ENCODE measurements at regions not wholly inside any gene's neighbourhood (a gene's known extent, or its start where the extent isn't known, plus 50 kb on each side); places are given as distances from the start of the nearest gene placed in this dataset.

DNA sequence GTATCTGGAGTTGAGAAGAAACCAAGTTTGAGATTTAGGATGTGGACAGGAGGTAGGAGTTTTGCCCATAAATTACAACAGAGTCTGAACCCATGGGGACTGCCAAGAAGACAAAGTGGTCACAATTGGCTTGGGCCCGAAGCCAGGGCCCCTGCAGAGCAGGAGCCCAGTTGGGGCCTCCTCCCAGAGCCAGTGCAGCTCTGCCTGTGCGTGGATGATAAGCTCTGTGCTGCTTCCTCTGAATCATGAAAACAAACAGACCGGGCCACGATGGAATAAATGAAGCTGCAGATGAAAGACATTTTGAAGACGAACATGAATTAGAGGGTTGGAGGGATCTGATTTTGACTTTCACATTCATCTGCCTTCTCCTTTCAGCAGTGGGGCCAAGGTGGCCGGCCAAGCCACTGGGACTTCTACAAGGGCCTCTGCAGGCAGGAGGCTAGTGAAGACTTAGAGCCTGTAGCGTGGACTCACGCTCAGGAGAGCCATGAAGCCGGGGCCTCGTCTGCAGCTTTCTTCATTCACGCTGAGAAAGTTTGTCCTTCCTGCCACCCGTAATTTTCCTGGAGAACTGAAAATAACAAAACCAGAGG, 156.8 kb upstream of the LYZL1 start:
- DNase-seq = no peak

GRCh38 chr10:29132551-29133111, 156.2 kb upstream of the LYZL1 start:
- no peak for DNase-seq

DNA sequence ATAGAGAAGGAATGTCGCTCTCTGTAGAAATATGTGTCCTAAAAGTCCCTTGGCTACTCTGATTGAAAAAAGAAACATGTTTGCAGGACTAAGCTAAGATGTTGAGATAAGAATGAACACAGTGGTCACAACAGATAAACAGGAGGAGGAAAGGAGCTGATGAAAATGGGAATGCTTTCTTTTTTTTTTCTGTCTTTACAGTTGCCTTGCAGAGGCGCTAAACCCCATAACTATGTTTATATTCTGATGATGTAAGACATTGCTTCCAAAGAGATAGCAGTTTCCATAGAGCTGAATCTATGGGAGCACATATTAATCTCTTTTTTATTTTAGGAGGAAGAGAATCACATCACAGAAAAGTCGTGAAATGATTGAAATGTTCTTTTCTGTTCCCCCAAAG, 153.5 kb upstream of the LYZL1 start:
- no peak for DNase-seq

DNA sequence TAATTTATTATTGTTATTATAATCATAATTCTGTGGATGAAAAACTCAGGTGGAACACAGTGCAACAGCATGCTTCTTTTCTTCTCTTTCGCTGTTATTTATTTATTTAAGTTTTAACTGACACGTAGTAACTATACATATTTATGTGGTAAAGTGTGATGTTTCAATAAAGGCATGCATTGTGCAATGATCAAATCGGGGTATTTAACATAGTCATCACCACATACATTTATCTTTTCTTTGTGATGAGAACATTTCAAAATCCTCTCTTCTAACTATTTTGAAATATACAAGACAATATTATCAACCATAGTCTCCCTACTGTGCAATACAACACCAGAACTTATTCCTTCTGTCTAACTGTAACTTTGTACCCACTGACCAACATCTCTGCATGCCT, 152.5 kb upstream of the LYZL1 start:
- DNase-seq = no peak

- DNase-seq = no peak
Observed at GRCh38 chr10:29140151-29140550, 148.7 kb upstream of the LYZL1 start.

DNA sequence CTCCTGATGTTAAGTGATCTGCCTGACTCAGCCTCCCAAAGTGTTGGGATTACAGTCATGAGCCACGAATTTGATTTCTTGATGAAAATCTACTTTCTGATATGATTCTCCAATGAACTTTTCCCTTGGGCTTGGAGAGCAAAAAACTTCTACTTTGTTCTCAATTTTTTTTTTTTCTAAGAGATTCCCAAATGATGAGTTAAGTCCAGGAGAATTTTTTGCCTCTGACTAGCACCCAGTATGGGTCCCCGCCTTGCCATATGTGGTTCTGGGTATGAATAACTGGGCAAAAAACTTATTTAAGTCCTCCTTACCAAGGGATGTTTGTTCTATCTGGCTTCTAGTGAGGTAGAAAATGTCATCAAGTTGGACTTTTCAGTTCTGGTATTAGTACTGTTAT, 147.9 kb upstream of the LYZL1 start:
- DNase-seq = no peak

DNA sequence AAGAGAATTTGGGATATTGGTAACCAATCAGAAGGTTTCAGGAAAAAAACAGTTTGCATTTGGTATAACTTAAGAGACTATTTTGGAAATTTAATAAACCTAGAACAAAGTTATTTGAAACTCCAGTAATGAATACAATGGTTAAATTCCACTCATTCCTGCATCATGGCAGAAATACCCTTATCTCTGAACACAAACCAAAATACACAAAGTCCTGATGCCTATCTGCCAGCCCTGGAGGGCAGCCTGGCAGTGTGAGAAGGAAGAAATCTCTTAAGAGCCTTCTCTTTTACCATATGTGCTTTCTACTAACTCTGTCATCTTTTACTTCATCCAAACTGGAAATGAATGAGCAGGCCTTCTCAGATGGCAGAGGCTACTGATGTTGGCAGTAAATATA, 147.1 kb upstream of the LYZL1 start:
- no peak for DNase-seq

GRCh38 chr10:29142516-29143314, 146.2 kb upstream of the LYZL1 start:
- DNase-seq = no peak

DNA sequence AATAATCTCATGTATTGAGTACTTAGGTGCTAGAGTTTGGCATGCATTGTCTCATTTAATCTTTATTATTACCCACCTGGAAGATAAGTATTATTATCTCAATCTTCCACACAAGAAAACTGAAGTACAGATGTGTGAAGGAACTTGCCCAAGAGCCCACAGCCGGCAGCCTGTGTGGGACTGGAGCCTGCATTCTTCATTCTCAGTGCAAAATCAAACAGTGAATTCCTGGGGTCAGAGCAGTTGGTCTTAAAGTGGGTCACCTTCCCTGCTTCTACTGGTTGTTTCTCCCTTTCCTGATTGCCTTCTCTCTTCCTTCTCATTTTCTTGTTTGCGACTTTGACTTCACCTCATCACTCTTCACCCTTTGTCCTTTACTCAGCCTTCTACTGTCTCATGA, 144.7 kb upstream of the LYZL1 start:
- no peak for DNase-seq

GRCh38 chr10:29146311-29147100, 142.4 kb upstream of the LYZL1 start:
- no peak for DNase-seq

GRCh38 chr10:29150010-29150409, 138.9 kb upstream of the LYZL1 start:
- no peak for DNase-seq

- no peak for DNase-seq
Observed at GRCh38 chr10:29151005-29151404, 137.9 kb upstream of the LYZL1 start.

GRCh38 chr10:29157321-29157720, 131.5 kb upstream of the LYZL1 start:
- DNase-seq = no peak

DNA sequence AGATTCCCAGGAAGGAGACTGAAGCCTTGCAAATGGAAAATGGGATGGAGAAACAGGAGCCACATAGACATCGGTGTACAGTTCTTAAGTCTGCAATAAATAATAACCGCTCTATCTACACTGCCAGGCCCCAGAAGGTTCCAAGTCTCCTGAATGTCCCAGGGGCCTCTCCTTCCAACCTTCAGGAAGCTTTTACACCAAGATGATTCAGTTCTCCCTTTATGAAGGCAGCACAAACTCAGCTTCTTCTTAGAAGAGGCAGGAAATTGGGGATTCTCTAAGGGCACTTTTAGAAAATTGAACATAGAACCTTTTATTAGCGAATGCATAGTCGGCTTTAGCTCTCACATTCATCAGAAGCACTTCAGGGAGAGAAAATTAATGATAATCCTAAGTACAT, 130.8 kb upstream of the LYZL1 start:
- DNase-seq = no peak

DNA sequence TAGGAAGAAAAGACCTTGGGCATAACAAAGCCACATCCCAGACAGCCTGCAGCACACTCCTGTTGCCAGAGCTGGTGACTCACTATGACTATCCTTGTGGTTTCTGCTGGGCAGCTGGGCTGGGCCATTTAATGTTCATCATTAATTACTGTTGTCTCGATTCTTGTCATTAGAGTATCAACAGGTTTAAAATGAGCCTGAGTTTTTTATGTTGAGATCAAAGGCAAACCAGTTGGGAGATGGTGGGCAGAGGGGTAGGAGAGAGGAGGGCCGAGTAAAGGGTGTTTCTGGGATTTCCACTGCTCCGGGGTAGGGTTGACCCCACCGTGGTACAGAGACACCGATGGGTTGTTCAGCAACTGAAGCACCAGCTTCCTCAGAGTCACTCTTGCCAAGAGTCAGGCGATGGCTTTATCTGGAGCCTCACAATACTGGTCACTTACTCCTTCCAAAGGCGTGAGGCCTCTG, 128.7 kb upstream of the LYZL1 start:
- no peak for DNase-seq

- DNase-seq = no peak
Observed at GRCh38 chr10:29163746-29164145, 125.1 kb upstream of the LYZL1 start.

GRCh38 chr10:29166713-29167112, 122.2 kb upstream of the LYZL1 start:
- no peak for DNase-seq

DNA sequence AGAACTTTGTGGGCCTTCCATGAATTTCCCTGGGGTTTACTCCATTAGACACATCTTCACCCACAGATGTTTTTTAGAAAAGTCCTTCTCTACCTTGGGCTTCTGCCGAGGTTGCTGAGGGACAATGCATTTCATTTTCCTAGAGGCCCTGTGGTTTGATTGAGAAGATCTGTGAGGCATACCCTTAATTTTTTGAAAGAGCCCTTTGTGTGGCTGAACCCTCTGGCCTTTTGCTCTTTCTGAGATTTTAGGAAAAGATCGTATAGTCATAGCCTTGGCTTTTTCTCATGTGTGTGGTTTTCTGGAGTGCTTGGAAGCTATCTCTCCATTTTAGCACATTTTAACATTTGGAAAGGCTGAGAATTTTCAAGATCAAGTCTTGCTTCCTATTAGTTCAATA, 119.8 kb upstream of the LYZL1 start:
- no peak for DNase-seq

GRCh38 chr10:29171717-29172116, 117.2 kb upstream of the LYZL1 start:
- DNase-seq = no peak

- DNase-seq = no peak
Observed at GRCh38 chr10:29174389-29174788, 114.5 kb upstream of the LYZL1 start.

DNA sequence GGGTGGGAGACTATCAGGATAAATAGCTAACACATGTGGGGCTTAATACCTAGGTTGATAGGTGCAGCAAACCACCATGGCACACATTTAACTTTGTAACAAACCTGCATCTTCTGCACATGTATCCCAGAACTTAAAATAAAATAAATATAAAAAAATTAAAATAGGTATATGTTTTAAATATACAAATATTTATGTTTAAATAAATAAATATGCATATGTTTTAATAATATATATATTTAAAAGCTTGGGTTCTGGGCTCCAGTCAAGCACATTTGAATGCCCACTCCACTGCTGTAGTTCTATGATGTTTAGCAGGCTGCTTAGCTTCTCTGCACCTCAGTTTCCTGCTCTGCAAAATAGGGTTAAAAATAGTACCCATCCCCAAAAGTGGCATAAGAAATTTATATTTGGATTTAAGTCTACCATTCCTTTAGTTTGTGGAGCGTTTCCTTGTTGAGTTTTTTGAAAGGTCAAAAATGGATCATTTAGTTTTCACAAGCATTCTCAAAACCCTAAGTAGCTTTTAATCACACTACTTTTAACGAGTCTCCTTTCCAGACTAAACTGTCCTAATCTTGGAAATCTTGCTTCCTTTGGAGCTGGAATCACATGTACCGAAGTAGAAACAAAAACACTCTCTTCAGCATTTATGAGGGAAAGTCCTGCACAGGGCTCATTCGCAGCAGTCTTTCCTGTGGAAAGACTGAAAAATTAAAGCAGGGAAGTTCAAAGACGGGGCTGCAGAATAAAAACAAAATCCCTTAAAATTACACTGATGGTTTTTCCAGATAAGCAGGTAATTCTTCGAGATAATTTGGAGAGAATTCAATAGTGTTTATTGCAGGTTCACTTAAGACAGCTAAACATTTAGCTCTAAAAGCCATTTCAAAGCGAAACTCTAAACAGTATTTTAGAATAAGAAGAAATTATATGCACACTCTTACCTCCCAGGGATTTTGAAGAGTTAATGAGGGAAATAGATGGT, 111.7 kb upstream of the LYZL1 start:
- no peak for DNase-seq

DNA sequence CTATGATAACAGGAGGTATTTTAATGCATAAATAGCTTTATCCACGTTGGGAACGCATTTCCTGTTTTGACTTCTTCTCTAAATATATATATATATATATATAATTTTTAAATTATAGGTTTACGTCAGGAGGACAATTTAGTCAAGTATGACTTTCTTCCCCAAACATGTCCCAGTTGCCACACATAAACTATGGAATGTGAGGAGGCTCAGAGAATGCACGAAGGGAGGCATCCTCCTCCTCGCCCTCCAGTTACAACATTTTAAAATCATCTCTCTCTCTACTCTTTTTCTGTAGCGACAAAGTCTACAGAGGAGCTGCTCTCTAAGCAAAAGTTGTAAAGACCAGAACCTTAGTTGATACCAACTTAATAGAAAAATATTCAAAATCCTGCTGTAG, 106.9 kb upstream of the LYZL1 start:
- DNase-seq = no peak

All from stimulated activated CD4-positive, alpha-beta T cell treated with anti-CD3 and anti-CD28 coated beads, Interleukin-2, amount 100 ng/mL, for 24 hours (primary cell).